ENCODE measurements at regions not wholly inside any gene's neighbourhood (a gene's known extent, or its start where the extent isn't known, plus 50 kb on each side); places are given as distances from the start of the nearest gene placed in this dataset.

GRCh38 chr21:16370186-16370585 is 640.4 kb downstream of the USP25 start:
- H3K4me1 ChIP-seq (ENCODE audit: control insufficient read depth in 1 of 2, insufficient read depth in 2 of 2, low read length in 2 of 2) = peaks cover 0 to under 1% of the 10 kb centered on the region in 2 donors
- no peak overlapping the region for H3K27ac ChIP-seq (ENCODE audit: low read length)
- no peak overlapping the region for H3K4me3 ChIP-seq (ENCODE audit: low read depth in 1 of 2, low read length in 2 of 2)
- H3K9me3 ChIP-seq (ENCODE audit: control insufficient read depth in 1 of 2, low read length in 2 of 2) = no peaks in the 10 kb centered on the region
- H3K27me3 ChIP-seq (ENCODE audit: low read depth, low read length) = no peaks in the 10 kb centered on the region
- no peaks in the 10 kb centered on the region for H3K36me3 ChIP-seq (ENCODE audit: control insufficient read depth in 1 of 2, insufficient read depth in 2 of 2, low read length in 2 of 2)

- no peak overlapping the region for H3K27ac ChIP-seq (ENCODE audit: low read length)
- no peaks in the 10 kb centered on the region for H3K9me3 ChIP-seq (ENCODE audit: control insufficient read depth in 1 of 2, low read length in 2 of 2)
- peaks cover 6 to 19% of the 10 kb centered on the region in 2 donors for H3K4me1 ChIP-seq (ENCODE audit: control insufficient read depth in 1 of 2, insufficient read depth in 2 of 2, low read length in 2 of 2)
- no peaks in the 10 kb centered on the region for H3K36me3 ChIP-seq (ENCODE audit: control insufficient read depth in 1 of 2, insufficient read depth in 2 of 2, low read length in 2 of 2)
- H3K4me3 ChIP-seq (ENCODE audit: low read depth in 1 of 2, low read length in 2 of 2) = no peak overlapping the region
- no peaks in the 10 kb centered on the region for H3K27me3 ChIP-seq (ENCODE audit: low read depth, low read length)
Observed at GRCh38 chr21:16372586-16372985, 642.8 kb downstream of the USP25 start.

GRCh38 chr21:16376673-16377072 is 646.9 kb downstream of the USP25 start:
- H3K4me3 ChIP-seq (ENCODE audit: low read depth in 1 of 2, low read length in 2 of 2) = no peak overlapping the region
- H3K36me3 ChIP-seq (ENCODE audit: control insufficient read depth in 1 of 2, insufficient read depth in 2 of 2, low read length in 2 of 2) = no peaks in the 10 kb centered on the region
- H3K27ac ChIP-seq (ENCODE audit: low read length) = no peak overlapping the region
- peaks cover 6 to 34% of the 10 kb centered on the region in 2 donors for H3K4me1 ChIP-seq (ENCODE audit: control insufficient read depth in 1 of 2, insufficient read depth in 2 of 2, low read length in 2 of 2)
- H3K9me3 ChIP-seq (ENCODE audit: control insufficient read depth in 1 of 2, low read length in 2 of 2) = no peaks in the 10 kb centered on the region
- H3K27me3 ChIP-seq (ENCODE audit: low read depth, low read length) = no peaks in the 10 kb centered on the region

- H3K9me3 ChIP-seq (ENCODE audit: control insufficient read depth in 1 of 2, low read length in 2 of 2) = no peaks in the 10 kb centered on the region
- H3K27ac ChIP-seq (ENCODE audit: low read length) = no peak overlapping the region
- H3K4me3 ChIP-seq (ENCODE audit: low read depth in 1 of 2, low read length in 2 of 2) = no peak overlapping the region
- H3K4me1 ChIP-seq (ENCODE audit: control insufficient read depth in 1 of 2, insufficient read depth in 2 of 2, low read length in 2 of 2) = peaks cover 6 to 34% of the 10 kb centered on the region in 2 donors
- no peaks in the 10 kb centered on the region for H3K36me3 ChIP-seq (ENCODE audit: control insufficient read depth in 1 of 2, insufficient read depth in 2 of 2, low read length in 2 of 2)
- H3K27me3 ChIP-seq (ENCODE audit: low read depth, low read length) = no peaks in the 10 kb centered on the region
Observed at GRCh38 chr21:16377120-16377658, 647.4 kb downstream of the USP25 start.

GRCh38 chr21:16377857-16378256 is 648.1 kb downstream of the USP25 start:
- H3K27ac ChIP-seq (ENCODE audit: low read length) = no peak overlapping the region
- H3K27me3 ChIP-seq (ENCODE audit: low read depth, low read length) = no peaks in the 10 kb centered on the region
- peaks cover 6 to 34% of the 10 kb centered on the region in 2 donors for H3K4me1 ChIP-seq (ENCODE audit: control insufficient read depth in 1 of 2, insufficient read depth in 2 of 2, low read length in 2 of 2)
- no peaks in the 10 kb centered on the region for H3K9me3 ChIP-seq (ENCODE audit: control insufficient read depth in 1 of 2, low read length in 2 of 2)
- H3K36me3 ChIP-seq (ENCODE audit: control insufficient read depth in 1 of 2, insufficient read depth in 2 of 2, low read length in 2 of 2) = no peaks in the 10 kb centered on the region
- no peak overlapping the region for H3K4me3 ChIP-seq (ENCODE audit: low read depth in 1 of 2, low read length in 2 of 2)

GRCh38 chr21:16378525-16378924 is 648.7 kb downstream of the USP25 start:
- H3K27ac ChIP-seq (ENCODE audit: low read length) = no peak overlapping the region
- peaks cover 6 to 34% of the 10 kb centered on the region in 2 donors for H3K4me1 ChIP-seq (ENCODE audit: control insufficient read depth in 1 of 2, insufficient read depth in 2 of 2, low read length in 2 of 2)
- no peaks in the 10 kb centered on the region for H3K27me3 ChIP-seq (ENCODE audit: low read depth, low read length)
- no peaks in the 10 kb centered on the region for H3K9me3 ChIP-seq (ENCODE audit: control insufficient read depth in 1 of 2, low read length in 2 of 2)
- no peaks in the 10 kb centered on the region for H3K36me3 ChIP-seq (ENCODE audit: control insufficient read depth in 1 of 2, insufficient read depth in 2 of 2, low read length in 2 of 2)
- H3K4me3 ChIP-seq (ENCODE audit: low read depth in 1 of 2, low read length in 2 of 2) = no peak overlapping the region

- Histone ChIP-seq H3K4me3 (ENCODE audit: low read depth in 1 of 2, low read length in 2 of 2) (no peak overlapping the region), H3K9me3 (ENCODE audit: control insufficient read depth in 1 of 2, low read length in 2 of 2) (no peaks in the 10 kb centered on the region), H3K36me3 (ENCODE audit: control insufficient read depth in 1 of 2, insufficient read depth in 2 of 2, low read length in 2 of 2) (no peaks in the 10 kb centered on the region), H3K27ac (ENCODE audit: low read length) (no peak overlapping the region), H3K4me1 (ENCODE audit: control insufficient read depth in 1 of 2, insufficient read depth in 2 of 2, low read length in 2 of 2) (no peaks in the 10 kb centered on the region), H3K27me3 (ENCODE audit: low read depth, low read length) (no peaks in the 10 kb centered on the region)
Observed at GRCh38 chr21:16388291-16388690, 658.5 kb downstream of the USP25 start.

GRCh38 chr21:16388911-16389560 is 659.3 kb downstream of the USP25 start:
- Histone ChIP-seq H3K9me3 (ENCODE audit: control insufficient read depth in 1 of 2, low read length in 2 of 2) (no peaks in the 10 kb centered on the region), H3K27ac (ENCODE audit: low read length) (no peak overlapping the region), H3K36me3 (ENCODE audit: control insufficient read depth in 1 of 2, insufficient read depth in 2 of 2, low read length in 2 of 2) (no peaks in the 10 kb centered on the region), H3K4me3 (ENCODE audit: low read depth in 1 of 2, low read length in 2 of 2) (no peak overlapping the region), H3K27me3 (ENCODE audit: low read depth, low read length) (no peaks in the 10 kb centered on the region), H3K4me1 (ENCODE audit: control insufficient read depth in 1 of 2, insufficient read depth in 2 of 2, low read length in 2 of 2) (no peaks in the 10 kb centered on the region)

- Histone ChIP-seq H3K27ac (ENCODE audit: low read length) (no peak overlapping the region), H3K9me3 (ENCODE audit: control insufficient read depth in 1 of 2, low read length in 2 of 2) (no peaks in the 10 kb centered on the region), H3K27me3 (ENCODE audit: low read depth, low read length) (no peaks in the 10 kb centered on the region), H3K4me3 (ENCODE audit: low read depth in 1 of 2, low read length in 2 of 2) (no peak overlapping the region), H3K36me3 (ENCODE audit: control insufficient read depth in 1 of 2, insufficient read depth in 2 of 2, low read length in 2 of 2) (no peaks in the 10 kb centered on the region), H3K4me1 (ENCODE audit: control insufficient read depth in 1 of 2, insufficient read depth in 2 of 2, low read length in 2 of 2) (no peaks in the 10 kb centered on the region)
Observed at GRCh38 chr21:16389643-16390042, 659.9 kb downstream of the USP25 start.

- no peaks in the 10 kb centered on the region for H3K27me3 ChIP-seq (ENCODE audit: low read depth, low read length)
- no peaks in the 10 kb centered on the region for H3K9me3 ChIP-seq (ENCODE audit: control insufficient read depth in 1 of 2, low read length in 2 of 2)
- no peak overlapping the region for H3K27ac ChIP-seq (ENCODE audit: low read length)
- H3K4me3 ChIP-seq (ENCODE audit: low read depth in 1 of 2, low read length in 2 of 2) = no peak overlapping the region
- H3K36me3 ChIP-seq (ENCODE audit: control insufficient read depth in 1 of 2, insufficient read depth in 2 of 2, low read length in 2 of 2) = no peaks in the 10 kb centered on the region
- H3K4me1 ChIP-seq (ENCODE audit: control insufficient read depth in 1 of 2, insufficient read depth in 2 of 2, low read length in 2 of 2) = no peaks in the 10 kb centered on the region
Observed at GRCh38 chr21:16395285-16395684, 665.5 kb downstream of the USP25 start.

- Histone ChIP-seq H3K27ac (ENCODE audit: low read length) (no peak overlapping the region), H3K27me3 (ENCODE audit: low read depth, low read length) (no peaks in the 10 kb centered on the region), H3K36me3 (ENCODE audit: control insufficient read depth in 1 of 2, insufficient read depth in 2 of 2, low read length in 2 of 2) (no peaks in the 10 kb centered on the region), H3K4me1 (ENCODE audit: control insufficient read depth in 1 of 2, insufficient read depth in 2 of 2, low read length in 2 of 2) (no peaks in the 10 kb centered on the region), H3K4me3 (ENCODE audit: low read depth in 1 of 2, low read length in 2 of 2) (no peak overlapping the region), H3K9me3 (ENCODE audit: control insufficient read depth in 1 of 2, low read length in 2 of 2) (no peaks in the 10 kb centered on the region)
Observed at GRCh38 chr21:16402752-16403151, 673.0 kb downstream of the USP25 start.

GRCh38 chr21:16404776-16405175 is 675.0 kb downstream of the USP25 start:
- Histone ChIP-seq H3K27ac (ENCODE audit: low read length) (no peak overlapping the region), H3K36me3 (ENCODE audit: control insufficient read depth in 1 of 2, insufficient read depth in 2 of 2, low read length in 2 of 2) (no peaks in the 10 kb centered on the region), H3K27me3 (ENCODE audit: low read depth, low read length) (no peaks in the 10 kb centered on the region)

More at GRCh38 chr21:16404776-16405175, 675.0 kb downstream of the USP25 start:
- Histone ChIP-seq H3K9me3 (ENCODE audit: control insufficient read depth in 1 of 2, low read length in 2 of 2) (no peaks in the 10 kb centered on the region), H3K4me3 (ENCODE audit: low read depth in 1 of 2, low read length in 2 of 2) (no peak overlapping the region), H3K4me1 (ENCODE audit: control insufficient read depth in 1 of 2, insufficient read depth in 2 of 2, low read length in 2 of 2) (no peaks in the 10 kb centered on the region)

All from muscle layer of duodenum (tissue), 2 donors.